ENCODE measurements at regions not wholly inside any gene's neighbourhood (a gene's known extent, or its start where the extent isn't known, plus 50 kb on each side); places are given as distances from the start of the nearest gene placed in this dataset.
A peak's percentile ranks its signal among the peaks of the same experiment; 100 is the strongest.
"Not testable (repeated sequence)": the region's sequence is repeated elsewhere in the genome, so short reads cannot be mapped to it uniquely, and the experiment has no call there.

DNA sequence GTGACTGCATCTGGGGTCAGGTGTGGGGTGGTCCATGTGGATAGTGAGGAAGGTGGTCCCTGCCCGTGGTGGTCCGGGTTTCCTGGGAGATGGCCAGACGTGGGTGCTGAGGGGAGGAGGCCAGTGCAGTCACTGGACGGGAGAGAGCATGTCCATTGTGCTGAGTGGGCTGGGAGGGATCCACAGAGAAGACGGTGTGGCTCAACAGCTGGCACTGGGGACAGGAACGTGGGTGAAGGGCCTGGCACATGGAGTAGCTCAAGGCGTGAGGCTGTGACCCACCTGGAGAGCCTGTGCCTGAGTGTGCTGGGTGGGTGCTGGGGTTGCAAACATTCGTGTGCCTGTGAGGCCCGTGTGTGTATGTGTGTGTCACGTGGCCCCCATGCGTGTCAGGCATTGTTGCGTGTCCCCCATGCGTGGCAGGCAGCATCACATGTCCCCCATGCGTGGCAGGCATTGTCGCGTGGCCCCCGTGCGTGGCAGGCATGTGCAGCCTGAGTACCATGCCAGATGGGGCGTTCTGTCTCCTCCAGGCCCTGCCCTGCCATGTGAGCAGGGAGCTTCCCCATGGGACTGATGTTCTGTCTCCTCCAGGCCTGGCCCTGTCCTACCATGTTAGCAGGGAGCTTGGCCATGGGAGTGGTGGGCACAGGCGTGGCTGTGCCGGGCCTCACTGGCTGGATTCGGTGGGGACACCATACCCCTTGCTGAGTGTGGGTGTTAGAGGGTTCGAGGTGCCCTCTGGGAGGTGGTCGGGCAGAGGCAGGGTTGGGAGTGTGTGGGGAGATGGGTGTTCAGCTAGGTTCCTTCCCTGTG, 89.8 kb downstream of the TMEM121 start:
- ATAC-seq; H3K9me3 ChIP-seq; intact Hi-C loops (cut with DNase I); H3K27me3 ChIP-seq; H3K36me3 ChIP-seq (replicated peaks in 1 of 2; ENCODE audit: insufficient read depth in 1 of 2, low read depth in 2 of 2); DNase-seq; H3K27ac ChIP-seq; H3K4me3 ChIP-seq; H3K4me1 ChIP-seq: not testable (repeated sequence)
- 57 to 59% methylated on average over 24 of the region's 24 CpGs for WGBS, 2 donors

DNA sequence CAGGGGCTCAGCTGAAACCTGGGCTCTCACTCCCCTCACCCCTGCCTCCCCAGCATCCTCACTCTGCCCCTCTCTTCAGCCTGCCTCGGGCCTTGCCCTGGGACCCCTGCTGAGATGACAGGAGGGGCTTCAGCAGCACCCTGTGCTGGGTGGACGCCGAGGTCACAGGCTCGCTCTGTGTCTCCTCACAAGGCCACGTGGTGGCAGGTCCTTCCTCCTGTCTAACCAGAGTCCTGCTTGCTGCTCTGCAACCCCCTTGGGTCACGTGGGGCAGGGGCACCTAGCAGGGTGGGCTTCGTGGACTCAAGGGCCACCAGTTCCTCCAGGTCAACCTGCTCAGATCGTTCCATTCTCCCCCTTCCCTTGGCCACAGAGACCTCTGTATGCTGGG, 90.4 kb downstream of the TMEM121 start:
- no peak for DNase-seq
- H3K9me3 ChIP-seq, result no peaks in the 10 kb centered on the region
- no peaks in the 10 kb centered on the region for H3K36me3 ChIP-seq (replicated peaks in 1 of 2; ENCODE audit: insufficient read depth in 1 of 2, low read depth in 2 of 2)
- TF ChIP-seq CTCF (IDR thresholded peaks at IDR 0.05), result no peak
- no peak for TF ChIP-seq POLR2A (IDR thresholded peaks at IDR 0.05)
- H3K27me3 ChIP-seq, result no peaks in the 10 kb centered on the region
- no peak overlapping the region for H3K4me3 ChIP-seq
- WGBS, 2 donors, result 40 to 50% methylated on average over 8 of the region's 8 CpGs
- H3K27ac ChIP-seq, result no peak overlapping the region
- ATAC-seq, result no peak
- intact Hi-C loops (cut with DNase I), result no loop called here
- no peaks in the 10 kb centered on the region for H3K4me1 ChIP-seq

DNA sequence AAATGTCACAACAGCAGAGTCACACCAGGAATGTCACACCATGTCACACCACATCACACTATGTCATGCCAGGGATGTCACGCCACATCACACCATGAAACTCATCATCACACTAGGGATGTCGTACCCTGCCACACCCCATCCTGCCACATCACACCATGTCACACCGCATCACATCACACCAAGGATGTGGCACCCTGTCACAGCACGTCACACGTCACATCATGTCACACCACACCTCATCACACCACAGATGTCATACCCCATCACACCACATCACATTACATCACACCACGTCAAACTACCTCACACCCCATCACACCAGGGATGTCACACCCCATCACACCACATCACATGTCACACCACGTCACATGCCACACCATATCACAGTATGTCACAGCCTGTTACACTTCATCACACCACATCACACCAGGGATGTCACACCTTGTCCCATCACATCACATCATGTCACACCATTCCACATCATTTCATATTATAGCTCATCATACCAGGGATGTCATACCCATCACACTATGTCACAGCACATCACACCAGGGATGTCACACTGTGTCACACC, 90.9 kb downstream of the TMEM121 start:
- H3K27me3 ChIP-seq, result no peaks in the 10 kb centered on the region
- no peaks in the 10 kb centered on the region for H3K36me3 ChIP-seq (replicated peaks in 1 of 2; ENCODE audit: insufficient read depth in 1 of 2, low read depth in 2 of 2)
- DNase-seq (no peak), ATAC-seq (no peak)
- TF ChIP-seq POLR2A (IDR thresholded peaks at IDR 0.05), result no peak
- no peak for TF ChIP-seq CTCF (IDR thresholded peaks at IDR 0.05)
- no peak overlapping the region for H3K27ac ChIP-seq
- no peaks in the 10 kb centered on the region for H3K4me1 ChIP-seq
- no peaks in the 10 kb centered on the region for H3K9me3 ChIP-seq
- no peak overlapping the region for H3K4me3 ChIP-seq
- 59 to 62% methylated on average over 7 of the region's 7 CpGs for WGBS, 2 donors
- intact Hi-C loops (cut with DNase I), result no loop called here

DNA sequence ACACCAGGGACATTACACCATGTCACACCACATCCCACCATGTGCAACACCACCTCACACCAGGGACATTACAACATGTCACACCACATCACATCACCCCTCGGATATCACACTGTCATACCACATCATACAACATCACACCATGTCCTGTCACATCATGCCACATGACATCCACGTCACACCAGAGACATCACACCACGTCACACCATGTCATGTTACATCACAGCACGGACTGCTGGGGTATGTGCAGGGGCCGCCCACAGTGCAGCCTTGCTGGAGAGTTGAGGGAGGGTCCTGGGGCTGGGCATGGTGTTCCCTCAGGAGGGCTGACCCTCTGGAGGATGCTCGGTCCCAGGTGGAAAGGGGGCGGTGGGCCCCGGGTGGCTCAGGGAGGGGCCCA, 91.4 kb downstream of the TMEM121 start:
- H3K9me3 ChIP-seq; ATAC-seq; intact Hi-C loops (cut with DNase I); H3K4me3 ChIP-seq; H3K36me3 ChIP-seq (replicated peaks in 1 of 2; ENCODE audit: insufficient read depth in 1 of 2, low read depth in 2 of 2); H3K27me3 ChIP-seq; H3K4me1 ChIP-seq; DNase-seq; H3K27ac ChIP-seq: not testable (repeated sequence)
- 47% methylated on average over 5 of the region's 8 CpGs; no CpG with 5 or more reads in 1 of the 2 donors for WGBS, 2 donors

DNA sequence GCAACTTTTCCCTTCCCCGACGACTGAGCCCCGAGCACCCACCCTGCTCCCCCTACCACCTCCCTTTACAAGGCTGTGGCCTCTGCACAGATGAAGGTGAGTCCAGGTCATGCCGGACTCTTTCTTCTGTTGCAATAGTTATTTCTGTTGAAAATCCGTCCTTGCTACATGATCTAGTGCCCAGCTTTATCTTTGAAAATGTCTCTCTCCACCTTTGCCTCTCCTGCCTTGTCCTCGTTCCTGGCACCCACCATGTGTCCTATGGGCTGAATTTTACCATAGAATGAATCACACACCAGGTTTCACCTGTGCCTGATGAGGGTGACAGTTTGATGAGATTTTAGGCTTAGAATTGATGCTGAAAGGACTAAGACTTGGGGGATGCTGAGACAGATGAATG, 92.9 kb downstream of the TMEM121 start:
- H3K4me3 ChIP-seq; H3K36me3 ChIP-seq (replicated peaks in 1 of 2; ENCODE audit: insufficient read depth in 1 of 2, low read depth in 2 of 2); H3K9me3 ChIP-seq; H3K27ac ChIP-seq; intact Hi-C loops (cut with DNase I); H3K4me1 ChIP-seq; DNase-seq; H3K27me3 ChIP-seq; ATAC-seq: not testable (repeated sequence)
- 33 to 48% methylated on average over 3 to 4 of the region's 6 CpGs for WGBS, 2 donors

GRCh38 chr14:105620178-105620864, 93.9 kb downstream of the TMEM121 start:
- 53 to 56% methylated on average over 16 to 24 of the region's 35 CpGs for WGBS, 2 donors
- DNase-seq; ATAC-seq; H3K4me3 ChIP-seq; H3K9me3 ChIP-seq; intact Hi-C loops (cut with DNase I); H3K27ac ChIP-seq; H3K36me3 ChIP-seq (replicated peaks in 1 of 2; ENCODE audit: insufficient read depth in 1 of 2, low read depth in 2 of 2); H3K27me3 ChIP-seq; H3K4me1 ChIP-seq: not testable (repeated sequence)

DNA sequence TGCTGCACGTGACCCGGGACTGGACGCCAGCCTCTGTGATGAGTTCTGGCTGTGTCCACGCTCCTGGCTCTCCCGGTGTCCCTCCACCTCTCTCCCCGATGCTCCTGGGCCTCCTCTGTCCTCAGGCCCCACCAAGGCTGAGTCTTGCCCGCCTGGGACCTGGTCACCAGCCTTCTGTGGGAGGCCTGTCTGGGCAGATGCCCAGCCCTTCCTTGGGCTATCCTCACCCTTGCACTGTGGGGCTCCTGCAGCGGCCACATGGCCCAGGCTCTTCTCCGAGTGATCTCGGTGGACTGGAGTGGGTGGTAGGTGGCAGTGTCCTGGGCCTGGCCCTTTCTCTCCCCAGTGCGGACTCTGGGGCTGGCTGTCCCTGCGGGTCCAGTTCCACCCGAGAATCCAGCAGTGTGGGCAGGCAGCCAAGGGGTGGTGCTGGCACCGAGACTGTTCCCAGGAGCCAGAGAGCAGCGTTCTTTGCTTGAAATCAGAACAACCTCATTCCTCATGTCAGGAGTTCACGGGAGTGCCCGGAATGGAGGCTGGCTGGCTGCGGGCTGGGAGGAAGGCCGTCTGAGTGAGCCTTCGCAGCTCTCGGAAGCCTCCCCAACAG, 94.6 kb downstream of the TMEM121 start:
- not testable (repeated sequence) for H3K27ac ChIP-seq

GRCh38 chr14:105621479-105622328, 95.3 kb downstream of the TMEM121 start:
- 45 to 62% methylated on average over 12 to 23 of the region's 23 CpGs for WGBS, 2 donors
- H3K4me1 ChIP-seq; H3K27me3 ChIP-seq; H3K4me3 ChIP-seq; intact Hi-C loops (cut with DNase I); H3K27ac ChIP-seq; H3K9me3 ChIP-seq; DNase-seq; ATAC-seq; H3K36me3 ChIP-seq (replicated peaks in 1 of 2; ENCODE audit: insufficient read depth in 1 of 2, low read depth in 2 of 2): not testable (repeated sequence)

More for the DNA sequence above, 94.6 kb downstream of the TMEM121 start:
- peak in 3 of 4 donors; percentile 30 to 60 (median 49) for DNase-seq
- H3K4me1 ChIP-seq; H3K4me3 ChIP-seq; H3K9me3 ChIP-seq; ATAC-seq; intact Hi-C loops (cut with DNase I); H3K36me3 ChIP-seq (replicated peaks in 1 of 2; ENCODE audit: insufficient read depth in 1 of 2, low read depth in 2 of 2); H3K27me3 ChIP-seq: not testable (repeated sequence)
- 53 to 70% methylated on average over 4 to 7 of the region's 21 CpGs for WGBS, 2 donors

Data from body of pancreas (tissue), 4 donors.